Kidney tubule cell (primary cell): ENCODE measurements at regions not wholly inside any gene's neighbourhood (a gene's known extent, or its start where the extent isn't known, plus 50 kb on each side); places are given as distances from the start of the nearest gene placed in this dataset.

Source experiments
- DNase-seq: peaks from one replicate; pipeline ENCODE4 v3.0.0-alpha.2; 2018; ENCODE audit warnings: low spot score

- no peak for DNase-seq
Observed at GRCh38 chr5:108649106-108649505, 98.6 kb upstream of the FER start.

GRCh38 chr5:108642170-108642906, 105.4 kb upstream of the FER start:
- DNase-seq: peak; percentile 76

DNA sequence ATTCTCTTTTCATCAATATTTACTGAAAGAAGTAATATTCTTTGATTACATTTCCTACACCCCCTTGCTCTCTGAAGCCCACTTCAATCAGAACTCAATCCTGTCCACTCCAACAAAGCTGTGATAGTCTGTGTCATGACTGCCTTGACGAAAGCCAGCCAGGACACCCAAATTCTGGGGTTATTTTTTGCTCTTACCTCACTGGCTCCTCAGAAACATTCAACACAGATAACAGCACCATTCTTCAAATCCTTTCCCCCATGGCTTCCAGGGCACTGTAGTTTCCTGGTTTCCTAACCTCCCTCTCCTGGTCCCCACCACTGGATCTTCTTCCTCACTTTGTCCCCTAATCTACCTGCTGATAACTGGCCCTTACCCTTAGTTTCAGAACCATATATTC, 106.1 kb upstream of the FER start:
- no peak for DNase-seq

GRCh38 chr5:108639366-108639765, 108.3 kb upstream of the FER start:
- no peak for DNase-seq

- DNase-seq: no peak
Observed at GRCh38 chr5:108638021-108638420, 109.7 kb upstream of the FER start.

- no peak for DNase-seq
Observed at GRCh38 chr5:108637134-108637533, 110.6 kb upstream of the FER start.

- no peak for DNase-seq
Observed at GRCh38 chr5:108636135-108636853, 111.4 kb upstream of the FER start.

GRCh38 chr5:108634617-108635288, 112.9 kb upstream of the FER start:
- no peak for DNase-seq

DNA sequence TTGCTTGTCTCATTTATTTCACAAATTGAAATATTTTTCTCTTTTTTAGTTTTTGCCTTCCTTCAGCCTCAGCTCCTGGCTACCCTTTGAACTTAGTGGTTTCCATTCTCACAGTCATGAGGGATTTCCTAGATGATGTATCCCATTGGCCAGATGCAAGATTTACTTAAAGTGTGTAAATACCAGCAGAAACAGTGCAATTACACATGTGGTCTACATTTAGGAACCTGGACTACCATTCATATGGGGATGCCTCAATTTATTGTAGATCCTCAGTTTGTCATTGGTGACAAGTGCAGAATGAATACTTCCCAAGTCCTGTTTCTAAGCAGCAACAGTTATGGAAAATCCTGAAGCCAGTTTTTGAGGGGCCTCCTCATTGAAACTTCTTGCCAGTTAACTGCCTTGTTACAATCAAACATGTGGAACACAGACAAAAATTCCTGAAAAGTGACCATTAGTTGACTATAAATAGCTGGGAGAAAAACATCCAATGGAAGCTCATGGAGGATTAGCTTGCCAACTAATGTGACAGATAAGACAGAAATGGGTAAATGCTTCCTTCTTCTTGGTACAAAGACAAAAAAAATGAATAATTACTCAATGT, 113.6 kb upstream of the FER start:
- DNase-seq: no peak

DNA sequence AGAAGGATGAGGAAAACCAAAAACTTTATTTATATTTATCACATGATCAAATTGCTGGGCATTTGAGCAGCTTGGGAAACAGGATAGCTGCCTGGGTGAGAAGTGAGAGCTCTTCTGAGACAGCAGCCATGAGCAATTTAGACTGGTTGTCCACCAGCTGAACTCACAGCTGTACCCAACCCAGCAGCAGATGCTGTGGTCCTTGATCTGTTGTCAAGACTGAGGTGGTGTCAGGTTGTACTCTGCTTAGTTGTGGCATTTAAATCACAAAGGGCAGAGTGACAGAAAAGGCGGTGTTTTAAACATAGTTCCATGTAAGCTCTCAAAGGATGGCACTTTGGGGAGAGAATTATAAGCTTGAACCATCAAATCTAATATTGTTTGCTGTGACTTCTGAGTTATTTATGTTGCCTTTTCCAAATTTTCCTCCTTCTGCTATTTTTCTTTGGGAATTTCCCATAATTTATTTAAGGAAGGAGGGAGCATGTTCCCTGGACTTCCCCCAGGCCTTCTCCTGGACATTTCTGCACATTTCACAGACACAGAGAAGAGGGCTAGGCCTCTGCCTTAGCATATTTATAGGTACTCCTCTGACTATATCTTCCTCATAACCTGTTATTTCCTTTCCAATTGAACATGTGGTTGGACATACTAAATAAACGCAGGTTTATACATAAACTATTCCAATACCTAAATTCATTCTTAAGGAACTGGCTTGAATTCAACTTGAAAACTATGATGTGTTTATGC, 117.7 kb upstream of the FER start:
- DNase-seq: no peak

- DNase-seq: no peak
Observed at GRCh38 chr5:108625654-108626053, 122.0 kb upstream of the FER start.

DNA sequence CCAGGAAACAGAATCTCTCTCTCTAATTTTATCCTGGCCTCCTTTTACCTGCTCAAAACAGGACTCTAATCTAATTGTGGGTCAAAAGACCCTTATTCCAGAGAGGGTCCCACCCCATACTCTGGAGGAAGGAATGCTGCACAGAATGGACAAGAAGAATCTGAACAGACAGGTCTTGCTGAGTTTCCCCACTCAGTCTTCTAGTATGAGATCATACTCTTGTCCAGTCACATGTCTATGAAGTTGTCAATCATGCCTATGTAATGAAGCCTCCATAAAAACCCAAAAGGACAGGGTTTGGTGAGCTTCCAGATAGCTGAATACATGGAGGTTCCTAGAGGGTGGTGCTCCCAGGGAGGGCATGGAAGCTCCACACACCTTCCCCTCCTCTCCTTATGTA, 123.9 kb upstream of the FER start:
- DNase-seq: peak; percentile 4

GRCh38 chr5:108620516-108620915, 127.2 kb upstream of the FER start:
- no peak for DNase-seq

- DNase-seq: no peak
Observed at GRCh38 chr5:108619815-108620214, 127.9 kb upstream of the FER start.

DNA sequence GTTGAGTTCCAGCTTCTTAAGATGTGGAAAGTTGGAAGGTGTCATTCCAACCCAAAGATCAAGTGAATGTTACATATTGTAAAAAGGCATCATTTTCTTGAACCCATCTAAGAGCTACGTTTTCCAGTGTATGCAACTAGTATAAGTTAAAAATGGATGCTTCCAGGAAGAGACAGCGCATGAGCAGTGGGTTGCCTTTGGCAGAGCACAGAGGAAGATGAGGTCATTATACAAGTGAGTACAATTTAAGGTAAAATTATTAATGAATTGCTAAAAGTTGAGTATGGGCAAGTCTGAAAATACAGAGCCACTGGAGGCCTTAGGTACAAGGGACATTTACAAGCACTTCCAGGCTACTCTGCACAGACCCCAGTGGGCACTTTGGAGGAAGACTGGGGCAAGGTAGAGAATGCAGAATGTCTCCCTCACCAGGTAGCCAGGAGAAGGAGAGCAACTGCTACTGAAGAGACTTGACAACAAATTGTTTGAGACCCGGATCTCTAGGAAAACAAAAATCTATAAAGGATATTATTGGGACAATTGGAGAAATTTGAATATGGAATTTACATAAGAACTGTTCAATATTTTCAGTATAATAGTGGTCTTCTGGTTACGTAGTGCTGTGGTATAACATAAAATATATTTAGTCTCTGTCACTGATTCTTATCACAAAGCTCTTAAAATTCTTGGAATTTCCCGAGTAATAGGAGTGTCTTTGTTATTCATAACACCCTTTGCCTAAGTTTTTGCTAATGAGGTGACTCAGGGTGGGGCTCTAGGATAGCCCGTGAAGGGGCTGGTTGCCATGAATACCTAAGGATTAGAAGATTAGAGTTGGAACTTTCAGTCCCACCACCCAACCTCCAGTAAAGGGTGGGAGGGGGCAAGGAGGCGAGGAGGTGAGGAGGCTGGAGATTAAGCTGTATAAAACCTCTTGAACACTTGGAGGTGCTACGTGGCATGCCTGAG, 129.9 kb upstream of the FER start:
- DNase-seq: no peak

DNA sequence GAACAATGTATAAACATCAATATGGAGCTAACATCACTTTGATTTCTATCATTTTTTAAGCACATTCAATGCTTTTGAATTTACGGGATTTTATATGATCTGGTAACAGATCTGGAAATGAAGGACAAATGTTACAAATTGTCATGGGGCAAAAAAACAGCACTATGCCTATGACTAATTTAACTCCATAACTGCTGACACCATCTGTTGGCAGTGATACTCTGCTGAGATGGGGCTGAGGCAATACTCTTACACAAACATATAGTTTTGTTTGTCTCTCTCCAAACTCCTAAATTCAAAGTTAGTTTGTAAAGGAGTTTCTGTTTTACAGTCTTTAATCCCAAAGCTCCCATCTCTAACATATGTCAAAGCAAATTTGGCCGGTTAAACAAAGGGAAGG, 132.5 kb upstream of the FER start:
- DNase-seq: no peak

DNA sequence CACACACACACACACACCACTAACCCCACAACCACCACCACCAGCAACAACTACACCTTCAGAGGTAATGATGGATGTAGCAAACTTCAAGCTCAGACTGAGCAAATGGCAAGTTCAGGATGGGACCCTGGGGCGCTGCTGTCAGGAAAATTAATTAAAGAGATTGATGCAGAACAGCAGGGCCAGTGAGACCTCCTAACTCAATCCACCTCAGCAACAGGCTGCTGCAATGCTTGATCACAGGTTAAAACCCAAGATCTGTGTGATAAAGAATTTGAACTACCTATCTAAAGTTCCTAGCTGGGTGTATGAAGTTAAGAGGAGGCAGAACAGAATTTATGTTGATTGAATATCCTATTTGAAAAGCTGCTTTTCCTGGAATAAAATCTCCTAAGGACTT, 140.3 kb upstream of the FER start:
- no peak for DNase-seq

DNA sequence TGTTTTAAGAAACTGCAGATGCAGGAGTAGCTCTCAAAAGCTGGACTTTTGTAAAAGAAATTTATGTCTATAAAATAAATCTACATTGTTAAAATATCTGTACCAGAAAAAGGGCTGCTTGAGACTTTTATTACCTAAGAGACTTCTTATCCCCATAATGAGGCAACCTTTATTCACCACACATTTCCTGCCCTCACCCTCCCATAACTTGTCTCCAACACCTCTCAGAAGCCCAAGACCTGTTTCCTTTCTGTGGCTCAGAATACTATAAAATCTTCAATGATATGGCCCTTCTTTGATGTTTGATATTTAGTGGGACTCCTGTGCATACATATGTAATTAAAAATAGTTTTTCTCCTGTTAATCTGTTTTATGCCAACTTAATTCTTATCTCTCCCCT, 141.5 kb upstream of the FER start:
- DNase-seq: no peak

- no peak for DNase-seq
Observed at GRCh38 chr5:108602830-108603229, 144.9 kb upstream of the FER start.

DNA sequence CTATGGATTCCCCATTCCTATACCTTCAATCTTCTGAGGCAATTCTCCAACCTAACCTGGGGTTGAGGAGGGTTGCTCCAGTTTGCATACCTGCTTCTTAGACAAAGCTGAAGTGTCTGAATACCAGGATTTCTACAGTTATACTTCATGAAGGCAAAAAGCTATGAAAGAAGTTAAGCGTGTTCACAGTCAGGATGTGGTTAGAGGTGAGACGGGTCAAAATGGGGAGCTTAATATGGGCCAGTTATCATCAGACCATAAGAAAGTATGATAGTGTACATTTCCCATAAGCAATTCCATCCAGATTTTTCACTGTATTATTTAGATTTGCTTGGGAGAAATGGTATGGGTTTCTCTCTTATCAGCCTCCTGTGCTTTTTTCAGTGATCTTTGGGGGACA, 156.9 kb upstream of the FER start:
- no peak for DNase-seq

DNA sequence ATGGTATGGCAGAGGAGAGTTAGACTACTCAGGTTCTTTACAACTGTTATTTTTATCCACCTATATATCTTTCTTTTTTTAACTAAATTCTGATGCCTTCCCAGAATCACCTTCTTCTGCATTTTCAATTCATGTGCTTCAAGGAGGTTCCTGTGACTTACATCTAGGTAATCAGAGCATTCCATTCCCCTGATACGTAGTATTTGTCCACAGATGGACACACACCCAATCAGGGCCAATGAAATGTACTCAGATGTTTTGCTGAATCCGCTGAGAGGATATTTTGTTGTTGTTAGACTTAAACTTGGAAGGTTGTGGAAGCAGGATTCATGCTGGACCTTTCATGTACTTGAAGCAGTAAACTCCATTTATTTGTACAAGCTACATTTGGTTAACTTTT, 159.4 kb upstream of the FER start:
- DNase-seq: peak; percentile 31
